Fibroblast of peridontal ligament (primary cell): ENCODE measurements at regions not wholly inside any gene's neighbourhood (a gene's known extent, or its start where the extent isn't known, plus 50 kb on each side); places are given as distances from the start of the nearest gene placed in this dataset.

Experiments
- DNase-seq: peaks from one replicate; pipeline ENCODE4 v3.0.0-alpha.2; 2010; ENCODE audit errors: extremely low read depth

GRCh38 chr5:174287761-174288160 lies 242.3 kb downstream of the NSG2 start:
- no peak for DNase-seq

GRCh38 chr5:174288439-174288838 lies 242.9 kb downstream of the NSG2 start:
- DNase-seq: no peak

DNA sequence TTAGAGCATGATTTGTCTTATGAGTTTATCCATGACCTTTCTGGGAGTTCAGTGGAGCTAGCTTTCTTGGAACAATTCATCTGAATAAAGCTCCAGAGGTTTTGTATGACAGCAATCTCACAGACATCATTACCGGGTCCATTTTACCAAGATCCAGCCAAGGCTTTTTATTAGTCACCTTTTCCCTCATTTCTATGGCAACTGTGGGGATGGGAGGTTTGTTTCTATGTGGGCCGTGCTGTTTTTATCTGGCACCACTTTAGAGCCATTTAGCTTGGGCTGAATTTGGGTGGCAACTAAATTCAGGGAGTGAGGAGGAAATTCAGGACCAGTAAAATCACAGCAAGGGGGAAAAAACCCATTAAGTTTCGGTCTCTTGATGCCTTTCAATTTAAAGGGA lies 245.7 kb downstream of the NSG2 start:
- DNase-seq: no peak

DNA sequence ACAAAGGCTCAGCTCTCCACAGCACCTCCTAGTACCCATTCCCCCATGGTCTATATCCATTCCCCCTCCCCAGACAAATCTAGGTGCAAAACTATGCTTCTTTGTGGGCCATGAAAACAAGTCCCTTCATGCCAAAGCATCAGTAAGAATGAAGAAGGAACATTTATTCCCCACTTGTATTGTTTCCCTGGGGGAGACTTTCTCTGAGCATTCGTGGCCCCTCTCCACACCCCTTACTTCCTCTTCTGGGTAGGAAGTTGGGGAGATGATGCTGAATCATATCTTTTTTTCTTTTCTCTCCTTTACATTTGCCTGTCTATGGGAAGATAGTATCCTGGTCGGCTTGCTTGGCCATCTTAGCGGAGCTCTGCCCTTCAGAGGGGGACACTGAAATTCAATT lies 246.8 kb downstream of the NSG2 start:
- DNase-seq: no peak

DNA sequence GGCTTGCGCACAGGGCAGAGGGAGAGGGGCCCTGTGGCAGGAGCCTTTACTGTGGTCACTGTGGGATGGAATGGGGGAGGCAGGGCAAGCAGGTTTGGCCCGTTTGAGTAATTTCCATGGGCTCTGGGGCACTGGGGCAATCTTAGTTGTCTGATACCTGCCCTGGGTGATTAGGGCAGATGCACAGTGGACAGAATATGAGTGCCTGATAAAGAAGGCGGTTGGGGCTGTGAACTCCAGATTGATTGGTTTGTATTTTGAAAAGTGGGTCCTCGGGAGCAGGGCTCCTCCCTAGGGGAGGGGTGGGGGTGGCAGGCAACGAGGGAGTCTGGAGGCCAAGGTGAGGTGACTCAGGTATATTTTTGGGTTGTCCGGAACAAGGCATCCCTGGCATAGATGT lies 247.5 kb downstream of the NSG2 start:
- DNase-seq: no peak

DNA sequence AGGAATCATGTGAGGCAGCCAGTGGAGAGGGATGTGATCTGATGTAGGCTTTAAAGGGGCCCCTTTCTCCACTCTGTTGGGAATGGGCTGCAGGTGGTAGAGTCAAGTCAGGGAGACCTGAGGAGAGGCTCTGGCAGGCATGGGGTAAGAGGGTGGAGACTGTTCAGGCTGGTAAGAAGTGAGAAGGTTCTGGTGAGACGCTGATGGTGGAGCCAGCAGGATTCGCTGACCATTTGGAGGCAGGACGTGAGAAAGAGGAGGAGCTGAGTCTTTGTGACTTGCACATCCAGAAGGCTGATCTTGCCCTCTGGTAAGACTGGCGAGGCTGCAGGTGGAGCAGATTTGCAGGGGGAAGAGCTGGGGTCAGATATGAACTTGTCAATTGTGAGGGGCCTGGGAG lies 248.0 kb downstream of the NSG2 start:
- DNase-seq: no peak

DNA sequence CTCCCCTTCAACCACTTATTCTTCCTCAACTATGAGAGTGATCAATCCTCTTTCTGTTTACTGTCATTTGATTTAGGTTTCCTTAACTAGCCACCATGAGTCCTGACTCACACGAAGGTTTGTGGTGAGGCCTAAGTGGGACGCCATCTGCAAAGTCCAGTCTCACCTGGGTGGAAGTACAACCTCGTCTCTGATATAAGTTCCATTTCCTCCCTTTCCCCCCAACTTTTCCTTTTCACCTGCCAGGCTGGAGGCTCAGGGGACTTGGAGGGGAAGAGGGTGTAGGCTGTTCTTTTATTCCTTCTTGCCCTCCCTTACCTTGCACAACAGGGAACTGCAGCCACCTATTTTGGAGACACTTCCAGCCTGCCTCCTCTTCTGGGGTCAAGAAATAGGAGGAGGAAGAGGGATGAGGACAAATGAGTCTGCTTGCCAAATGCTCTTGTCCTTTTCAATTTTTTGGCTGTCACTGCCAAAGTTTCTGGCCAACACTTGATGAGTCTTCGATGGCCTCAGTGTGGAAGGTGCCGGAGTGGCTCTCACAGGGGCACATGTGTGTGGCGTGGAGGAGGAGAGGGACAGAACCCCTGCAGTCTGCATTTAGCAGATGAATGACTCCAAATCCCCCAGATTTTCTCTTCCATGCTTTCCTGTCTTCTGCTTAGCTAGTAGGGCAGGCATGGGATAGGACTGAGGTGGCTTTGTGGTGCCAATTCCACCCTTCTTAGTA lies 249.6 kb downstream of the NSG2 start:
- no peak for DNase-seq

- no peak for DNase-seq
These were observed 250.4 kb downstream of the NSG2 start for GRCh38 chr5:174295702-174296436.

- DNase-seq: no peak
These were observed 254.8 kb downstream of the NSG2 start for GRCh38 chr5:174300118-174300940.

- DNase-seq: no peak
These were observed 255.6 kb downstream of the NSG2 start for GRCh38 chr5:174300941-174301761.

DNA sequence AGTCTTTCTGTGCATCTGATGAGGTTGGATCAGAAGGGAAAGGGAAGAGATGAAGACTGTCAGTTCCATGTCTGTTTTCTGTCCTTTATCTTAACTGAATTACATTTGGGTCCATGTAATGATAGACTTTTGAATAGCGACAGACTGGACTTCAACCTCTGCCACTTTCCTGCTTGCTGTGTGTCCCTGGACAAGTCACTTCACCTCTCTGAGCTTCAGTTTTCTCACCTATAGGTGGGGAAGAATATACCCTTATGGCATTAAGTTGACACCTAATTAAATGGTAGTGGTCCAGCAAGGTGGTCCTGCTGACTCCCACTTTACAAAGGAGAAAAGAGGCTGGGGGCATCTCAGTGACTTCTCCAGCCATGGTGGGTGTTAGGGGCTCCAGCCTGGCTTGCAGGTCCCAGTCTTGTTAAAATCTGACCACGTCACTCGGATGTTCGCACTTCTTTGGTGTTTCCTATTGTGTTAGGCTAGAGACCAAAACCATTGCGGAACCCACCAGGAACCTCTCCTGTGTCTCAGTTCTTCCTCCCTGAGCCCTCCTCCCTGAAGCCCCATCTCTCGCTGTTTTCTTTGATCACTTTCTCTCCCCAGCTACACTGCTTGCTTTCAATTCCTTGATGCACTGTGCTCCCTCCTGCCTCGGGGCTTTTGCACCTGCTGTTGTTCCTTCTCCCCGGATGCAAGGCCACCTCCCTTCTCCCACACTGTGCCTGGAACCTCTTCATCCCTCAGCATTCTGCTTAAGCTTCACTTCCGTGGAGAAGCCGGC lies 256.5 kb downstream of the NSG2 start:
- no peak for DNase-seq

DNA sequence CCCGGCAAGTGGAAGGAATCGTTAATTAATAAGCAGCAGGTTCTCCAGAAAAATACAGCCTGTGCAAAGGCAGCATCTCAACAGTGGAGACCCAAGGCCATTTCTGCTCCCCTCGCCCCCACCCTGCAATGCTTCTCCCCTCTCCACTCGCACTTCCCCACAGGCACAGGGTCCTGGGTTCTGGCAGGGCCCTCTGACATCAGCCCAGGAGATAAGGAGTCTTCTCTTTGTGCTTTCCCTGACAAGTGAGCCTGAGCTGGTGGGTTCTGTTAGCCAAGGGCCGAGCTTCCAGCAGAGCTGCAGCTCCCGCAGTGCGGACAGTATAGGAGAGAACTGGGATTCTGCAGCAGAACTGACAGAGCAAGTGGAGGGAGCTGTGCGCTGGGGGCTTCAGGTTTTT lies 257.5 kb downstream of the NSG2 start:
- no peak for DNase-seq

DNA sequence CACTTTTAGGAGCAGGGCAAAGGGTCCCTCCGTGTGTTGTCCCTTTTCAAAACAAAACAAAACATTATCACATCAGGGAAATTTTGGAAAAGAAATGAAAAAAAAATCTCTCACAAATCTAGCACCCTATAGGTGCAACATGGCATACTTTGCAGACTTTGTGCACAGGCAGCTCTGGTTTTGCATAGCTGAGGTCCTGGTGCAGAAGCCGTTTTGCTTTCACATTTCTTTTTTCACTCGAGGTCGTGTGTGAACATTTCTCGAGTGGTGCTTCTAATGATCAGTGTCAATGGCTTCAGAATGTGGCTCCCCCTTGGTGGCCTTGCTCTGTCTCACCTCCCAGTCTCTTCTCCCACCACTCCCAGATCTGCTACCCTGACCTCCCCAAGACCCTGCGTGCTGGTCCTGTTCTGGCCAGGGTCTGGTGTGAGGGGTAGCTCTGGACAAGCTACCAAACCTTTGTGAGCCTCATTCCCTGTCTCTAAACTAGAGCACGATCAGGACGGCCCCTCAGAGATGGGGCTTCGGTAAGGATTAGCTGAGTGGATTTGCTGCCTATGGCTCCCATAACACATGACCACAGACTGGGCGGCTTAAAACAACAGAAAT lies 258.0 kb downstream of the NSG2 start:
- no peak for DNase-seq

DNA sequence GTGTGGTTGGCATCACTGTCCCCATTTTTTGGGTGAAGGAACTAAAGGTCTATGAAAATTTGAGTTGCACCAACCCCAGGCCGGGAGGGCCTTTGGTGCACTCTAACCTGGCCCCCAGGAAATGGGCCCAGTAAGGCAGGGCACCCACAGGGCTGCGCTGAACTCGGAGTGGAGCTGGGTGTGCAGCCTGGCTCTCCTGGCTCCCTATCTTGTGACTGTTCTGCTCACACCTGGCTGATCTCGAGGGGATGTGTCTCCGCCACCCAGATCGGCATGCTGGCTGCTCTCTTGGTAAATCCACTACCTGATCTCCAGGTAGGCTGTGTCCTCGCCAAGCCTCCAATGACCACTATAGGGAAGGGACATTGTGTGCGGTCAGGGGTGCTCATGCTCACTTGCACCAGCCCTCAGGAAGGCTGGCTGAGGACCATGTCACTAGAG lies 259.8 kb downstream of the NSG2 start:
- no peak for DNase-seq

DNA sequence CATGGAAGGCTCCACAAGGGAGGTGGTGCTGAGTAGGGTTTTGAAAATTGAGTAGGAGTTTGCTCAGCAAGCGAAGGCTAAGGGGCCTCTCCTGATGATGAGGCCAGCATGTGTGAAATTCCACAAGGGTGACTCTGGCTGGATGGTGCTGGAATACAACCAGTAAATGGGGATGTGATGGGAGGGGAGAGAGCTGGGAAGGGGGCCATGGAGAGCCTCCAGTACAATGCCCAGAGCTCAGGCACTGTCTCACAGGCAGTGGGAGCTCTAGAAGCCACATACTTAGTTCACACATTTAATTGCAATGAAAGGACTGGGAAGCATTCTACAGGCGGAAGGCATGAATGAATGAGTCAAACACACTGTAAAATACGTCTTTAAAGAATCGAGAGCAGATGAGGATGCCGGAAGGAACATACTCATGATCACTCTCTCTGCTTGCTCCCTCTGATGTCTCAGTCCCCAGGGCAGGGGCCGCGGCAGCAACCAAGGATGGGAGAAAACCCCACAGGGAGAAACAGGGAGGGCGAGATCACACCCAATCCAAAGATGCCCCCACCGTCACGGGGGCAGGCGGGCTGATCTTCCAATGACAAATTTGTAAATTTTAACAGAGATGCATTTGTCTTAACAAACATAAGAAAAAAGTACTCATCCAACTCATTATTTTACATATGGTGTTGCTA lies 261.0 kb downstream of the NSG2 start:
- DNase-seq: no peak

- no peak for DNase-seq
These were observed 261.5 kb downstream of the NSG2 start for GRCh38 chr5:174307031-174307408.

GRCh38 chr5:174307656-174308271 lies 262.3 kb downstream of the NSG2 start:
- no peak for DNase-seq

GRCh38 chr5:174309131-174309795 lies 263.8 kb downstream of the NSG2 start:
- no peak for DNase-seq

GRCh38 chr5:174310243-174310642 lies 264.7 kb downstream of the NSG2 start:
- no peak for DNase-seq
